GM23248 (cell line): ENCODE measurements at regions not wholly inside any gene's neighbourhood (a gene's known extent, or its start where the extent isn't known, plus 50 kb on each side); places are given as distances from the start of the nearest gene placed in this dataset.
A peak's percentile ranks its signal among the peaks of the same experiment; 100 is the strongest.

Source experiments
- DNase-seq: peaks from one replicate; pipeline ENCODE4 v3.0.0-alpha.2; 2015
- H2AFZ ChIP-seq: fragments of 200-600 bp; sonication (generic); 2 replicates; pipeline ENCODE4 v1.6.1; 2016; ENCODE audit warnings: antibody characterized with exemption
- H3F3A ChIP-seq: fragments of 200-600 bp; sonication (generic); 2 replicates; pipeline ENCODE4 v1.6.1; 2016; ENCODE audit warnings: mild to moderate bottlenecking, antibody characterized with exemption, mixed run types; ENCODE audit not compliant: insufficient read depth
- H3K27ac ChIP-seq: fragments of 200-600 bp; sonication (generic); 2 replicates; pipeline ENCODE4 v1.5.1; 2016; ENCODE audit warnings: mild to moderate bottlenecking
- H3K27me3 ChIP-seq: fragments of 200-600 bp; sonication (generic); replicated peaks from 2 replicates; pipeline ENCODE4 v1.6.1; 2016; ENCODE audit warnings: mild to moderate bottlenecking; ENCODE audit not compliant: insufficient read depth
- H3K36me3 ChIP-seq: fragments of 200-600 bp; sonication (generic); 2 replicates; pipeline ENCODE4 v1.6.1; 2016; ENCODE audit warnings: low read depth, mild to moderate bottlenecking
- H3K4me1 ChIP-seq: fragments of 200-600 bp; sonication (generic); 2 replicates; pipeline ENCODE4 v1.6.1; 2016; ENCODE audit warnings: mild to moderate bottlenecking; ENCODE audit not compliant: insufficient read depth
- H3K4me2 ChIP-seq: fragments of 200-600 bp; sonication (generic); one replicate; pipeline ENCODE4 v1.6.1; 2016; ENCODE audit warnings: mild to moderate bottlenecking; ENCODE audit not compliant: unreplicated experiment
- H3K4me3 ChIP-seq: fragments of 200-600 bp; sonication (generic); 2 replicates; pipeline ENCODE4 v1.5.1; 2016; ENCODE audit warnings: mild to moderate bottlenecking
- H3K79me2 ChIP-seq: fragments of 200-600 bp; sonication (generic); 2 replicates; pipeline ENCODE4 v1.6.1; 2016; ENCODE audit warnings: mild to moderate bottlenecking; ENCODE audit not compliant: insufficient read depth
- H3K9ac ChIP-seq: fragments of 200-600 bp; sonication (generic); 2 replicates; pipeline ENCODE4 v1.6.1; 2016; ENCODE audit warnings: mild to moderate bottlenecking
- H3K9me2 ChIP-seq: fragments of 200-600 bp; sonication (generic); 2 replicates; pipeline ENCODE4 v1.6.1; 2016; ENCODE audit warnings: mixed run types, mild to moderate bottlenecking, moderate library complexity; ENCODE audit not compliant: insufficient read depth
- H3K9me3 ChIP-seq: fragments of 200-600 bp; sonication (generic); one replicate; pipeline ENCODE4 v1.6.1; 2017; ENCODE audit warnings: low read depth
- H4K20me1 ChIP-seq: fragments of 200-600 bp; sonication (generic); 2 replicates; pipeline ENCODE4 v1.6.0; 2016; ENCODE audit not compliant: insufficient read depth
- EZH2 ChIP-seq: fragments of 200-600 bp; sonication (generic); IDR thresholded peaks from 2 replicates; pipeline ENCODE4 v1.6.1; 2018; ENCODE audit warnings: antibody characterized with exemption, mild to moderate bottlenecking; ENCODE audit not compliant: insufficient read depth, poor library complexity, severe bottlenecking
- EZH2phosphoT487 ChIP-seq: fragments of 200-600 bp; sonication (generic); IDR thresholded peaks from 2 replicates; pipeline ENCODE4 v1.6.1; 2018; ENCODE audit warnings: antibody characterized with exemption, moderate library complexity, mild to moderate bottlenecking, low read depth; ENCODE audit not compliant: insufficient read depth
- WGBS, 2 experiments: methylation state at CpG; one replicate each; pipeline ENCODE4 v1.1.6; 2015 to 2017; ENCODE audit warnings: low lambda C conversion rate in 2 of 2, low coverage in 1 of 2; ENCODE audit errors: missing lambda C conversion rate in 2 of 2; 5-methylcytosine and 5-hydroxymethylcytosine counted together
- in situ Hi-C: fragments of 300-500 bp; cut with MboI; formaldehyde crosslinking; loops from 2 replicates; pipeline ENCODE4 v1.15.0; 2020

DNA sequence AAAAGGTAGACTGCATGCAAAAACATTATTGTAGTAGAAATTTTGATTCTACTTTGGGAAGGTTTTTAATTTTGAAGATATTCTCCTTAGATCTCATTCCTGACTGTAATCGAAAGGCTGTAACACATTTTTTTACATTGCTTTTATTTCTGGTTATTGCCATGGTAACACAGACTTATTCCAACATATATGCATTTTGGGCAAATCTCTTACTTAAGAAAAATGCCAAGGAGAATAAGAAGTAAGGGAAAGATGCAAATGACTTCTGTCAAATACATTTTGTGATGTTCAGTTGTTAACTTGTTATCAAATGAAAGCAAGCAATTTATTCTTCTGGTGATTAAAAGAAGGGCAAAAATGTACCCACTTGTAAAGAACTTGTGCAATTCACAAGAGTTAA, 267.5 kb downstream of the AASDHPPT start:
- Histone ChIP-seq H2AFZ (no peak overlapping the region), H3K9ac (no peak overlapping the region), H3K9me2 (no peaks in the 10 kb centered on the region), H3K4me2 (no peak overlapping the region), H3K79me2 (no peaks in the 10 kb centered on the region), H4K20me1 (no peaks in the 10 kb centered on the region), H3F3A (no peaks in the 10 kb centered on the region), H3K4me3 (no peak overlapping the region), H3K27ac (no peak overlapping the region), H3K27me3 (no peaks in the 10 kb centered on the region), H3K36me3 (no peaks in the 10 kb centered on the region), H3K4me1 (no peaks in the 10 kb centered on the region), H3K9me3 (no peaks in the 10 kb centered on the region)
- TF ChIP-seq EZH2phosphoT487 (no peak), EZH2 (no peak)
- in situ Hi-C loops: no loop called here
- 30 to 52% methylated on average over 1 of the region's 1 CpG for WGBS, 2 experiments
- no peak for DNase-seq

DNA sequence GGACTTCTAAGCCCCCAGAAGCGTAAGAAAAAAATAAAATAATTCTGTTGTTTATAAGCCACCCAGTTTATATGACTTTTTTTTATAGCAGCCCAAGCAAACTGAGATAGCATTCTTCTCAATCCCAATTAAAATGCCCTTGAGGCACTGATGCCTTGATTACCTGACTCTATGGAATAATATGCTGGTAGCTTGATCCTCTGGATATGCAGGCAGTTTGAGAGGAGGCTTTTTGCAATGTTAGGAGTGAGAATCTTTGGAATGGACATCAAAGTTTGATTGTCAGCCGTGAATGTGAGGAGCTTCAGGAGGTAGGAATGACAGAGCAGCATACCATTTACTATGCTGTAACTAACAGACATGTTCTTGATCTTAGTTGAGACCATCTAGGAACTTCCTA, 275.6 kb downstream of the AASDHPPT start:
- H3K27ac ChIP-seq: no peak overlapping the region
- H3K79me2 ChIP-seq: no peaks in the 10 kb centered on the region
- TF ChIP-seq EZH2phosphoT487 (no peak), EZH2 (no peak)
- in situ Hi-C loops: no loop called here
- no peaks in the 10 kb centered on the region for H3K36me3 ChIP-seq
- H3K4me3 ChIP-seq: no peak overlapping the region
- H4K20me1 ChIP-seq: no peaks in the 10 kb centered on the region
- H3F3A ChIP-seq: no peaks in the 10 kb centered on the region
- no peak for DNase-seq
- no peaks in the 10 kb centered on the region for H3K27me3 ChIP-seq
- H3K9me3 ChIP-seq: no peaks in the 10 kb centered on the region
- H3K4me1 ChIP-seq: no peaks in the 10 kb centered on the region
- no peak overlapping the region for H3K9ac ChIP-seq
- 55 to 65% methylated on average over 2 of the region's 2 CpGs for WGBS, 2 experiments
- H3K4me2 ChIP-seq: no peak overlapping the region
- no peaks in the 10 kb centered on the region for H3K9me2 ChIP-seq
- H2AFZ ChIP-seq: no peak overlapping the region

DNA sequence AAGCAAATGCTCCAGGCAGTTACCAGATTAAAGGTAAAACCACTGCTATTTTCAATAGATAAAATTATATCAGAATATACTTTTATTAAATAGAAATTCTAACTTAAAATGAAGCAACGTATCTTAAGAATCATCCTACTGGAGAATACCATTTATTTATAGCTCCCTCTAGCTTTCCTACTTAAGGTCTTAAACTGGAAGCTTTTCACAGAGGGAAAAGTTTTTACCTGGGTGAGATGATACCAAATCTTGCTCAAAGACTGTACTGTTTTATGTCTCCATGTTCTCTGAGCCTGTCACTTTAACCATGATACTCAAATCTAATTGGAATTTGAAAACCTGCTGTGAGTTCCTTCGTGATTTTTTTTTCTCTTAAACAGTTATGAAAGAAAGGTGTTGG, 291.8 kb downstream of the AASDHPPT start:
- no peaks in the 10 kb centered on the region for H4K20me1 ChIP-seq
- H3F3A ChIP-seq: peaks cover 15% of the 10 kb centered on the region
- no peak overlapping the region for H3K4me3 ChIP-seq
- H3K9me2 ChIP-seq: no peaks in the 10 kb centered on the region
- no peaks in the 10 kb centered on the region for H3K36me3 ChIP-seq
- peak overlapping the region; percentile 51 for H3K27ac ChIP-seq
- H3K79me2 ChIP-seq: no peaks in the 10 kb centered on the region
- TF ChIP-seq EZH2phosphoT487 (no peak), EZH2 (no peak)
- no peak overlapping the region; the same call in 1 of the 2 replicates for H2AFZ ChIP-seq
- H3K4me1 ChIP-seq: peaks cover 23% of the 10 kb centered on the region
- WGBS, 2 experiments: 26 to 32% methylated on average over 2 of the region's 2 CpGs
- no peaks in the 10 kb centered on the region for H3K27me3 ChIP-seq
- no peak overlapping the region for H3K9ac ChIP-seq
- H3K4me2 ChIP-seq: peak overlapping the region; percentile 31
- DNase-seq: peak; percentile 25
- H3K9me3 ChIP-seq: no peaks in the 10 kb centered on the region
- in situ Hi-C loops: no loop called here

DNA sequence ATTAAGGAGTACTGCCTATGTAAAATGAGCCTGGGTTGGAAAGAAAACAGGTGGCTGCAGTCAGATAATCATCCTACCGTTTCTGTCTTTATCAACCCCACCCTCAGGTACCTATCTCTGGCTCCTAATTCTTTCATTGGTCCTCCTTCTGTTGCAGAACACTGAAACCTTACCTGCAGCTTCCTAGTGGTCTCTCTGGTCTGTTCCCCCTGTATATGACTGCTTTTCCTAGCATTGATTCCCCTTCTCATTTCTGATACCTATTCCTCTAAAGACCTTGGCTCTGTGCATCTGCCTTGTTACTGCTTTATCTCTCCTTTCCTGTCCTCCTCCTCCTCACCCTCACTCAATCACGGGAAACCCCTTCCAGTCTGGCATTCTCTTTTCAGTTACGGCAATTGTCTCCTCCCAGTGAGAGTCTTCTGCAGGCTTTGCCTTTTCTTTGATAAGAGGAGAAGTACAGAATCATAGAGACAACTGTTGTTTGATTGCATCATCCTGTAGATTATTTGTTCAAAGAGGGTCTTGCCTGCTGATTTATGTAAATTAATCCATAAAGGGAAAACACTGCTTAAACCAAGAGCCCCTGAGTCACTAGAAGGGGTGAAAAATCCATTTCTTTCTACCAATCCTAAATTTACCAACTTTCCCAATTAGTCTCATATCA, 301.2 kb downstream of the AASDHPPT start:
- no peak overlapping the region for H2AFZ ChIP-seq
- no peak for DNase-seq
- no peaks in the 10 kb centered on the region for H3K9me3 ChIP-seq
- H3K36me3 ChIP-seq: no peaks in the 10 kb centered on the region
- H3F3A ChIP-seq: no peaks in the 10 kb centered on the region
- no peak overlapping the region for H3K9ac ChIP-seq
- no peak for TF ChIP-seq EZH2
- TF ChIP-seq EZH2phosphoT487: no peak
- in situ Hi-C loops: no loop called here
- no peak overlapping the region for H3K27ac ChIP-seq
- no peaks in the 10 kb centered on the region for H4K20me1 ChIP-seq
- no peaks in the 10 kb centered on the region for H3K4me1 ChIP-seq
- 92 to 95% methylated on average over 3 of the region's 3 CpGs for WGBS, 2 experiments
- no peak overlapping the region for H3K4me2 ChIP-seq
- no peaks in the 10 kb centered on the region for H3K79me2 ChIP-seq
- no peaks in the 10 kb centered on the region for H3K9me2 ChIP-seq
- H3K27me3 ChIP-seq: no peaks in the 10 kb centered on the region
- no peak overlapping the region for H3K4me3 ChIP-seq

DNA sequence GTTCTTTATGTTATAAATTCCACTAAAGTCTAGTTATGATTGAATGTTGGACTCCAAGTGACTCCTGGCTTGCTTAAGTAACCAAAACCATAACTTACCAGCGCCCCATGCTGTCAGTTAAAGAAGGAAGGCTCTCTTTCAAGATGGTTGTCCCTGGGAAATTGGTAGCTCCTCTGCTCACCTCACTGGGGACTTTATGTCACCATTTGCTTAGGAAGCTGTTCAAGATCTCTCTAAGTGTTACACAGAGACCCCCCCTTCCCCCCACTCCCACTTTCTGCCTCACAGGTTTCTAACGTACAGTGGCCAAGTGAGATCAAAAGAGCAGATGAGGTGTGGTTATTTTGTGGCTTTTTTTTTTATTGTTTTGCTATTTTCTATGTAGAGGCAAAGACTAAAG, 301.8 kb downstream of the AASDHPPT start:
- H4K20me1 ChIP-seq: no peaks in the 10 kb centered on the region
- no peak overlapping the region for H3K9ac ChIP-seq
- H3K4me2 ChIP-seq: no peak overlapping the region
- H3K9me3 ChIP-seq: no peaks in the 10 kb centered on the region
- H3K9me2 ChIP-seq: no peaks in the 10 kb centered on the region
- in situ Hi-C loops: no loop called here
- no peaks in the 10 kb centered on the region for H3K27me3 ChIP-seq
- H3K4me1 ChIP-seq: peaks cover under 1% of the 10 kb centered on the region; the same call in 1 of the 2 replicates
- no peak overlapping the region for H3K4me3 ChIP-seq
- no peak overlapping the region for H3K27ac ChIP-seq
- H2AFZ ChIP-seq: no peak overlapping the region
- H3F3A ChIP-seq: no peaks in the 10 kb centered on the region
- H3K79me2 ChIP-seq: no peaks in the 10 kb centered on the region
- WGBS, 2 experiments: 76 to 83% methylated on average over 2 of the region's 2 CpGs
- TF ChIP-seq EZH2phosphoT487 (no peak), EZH2 (no peak)
- no peaks in the 10 kb centered on the region for H3K36me3 ChIP-seq
- no peak for DNase-seq
